H9 (cell line): ENCODE measurements at regions not wholly inside any gene's neighbourhood (a gene's known extent, or its start where the extent isn't known, plus 50 kb on each side); places are given as distances from the start of the nearest gene placed in this dataset.

ENCODE experiments used
- DNase-seq: peaks from one replicate; pipeline ENCODE4 v3.0.0-alpha.2; 2017
- H2AFZ ChIP-seq: one replicate; pipeline ENCODE4 v1.6.1; 2013; ENCODE audit warnings: mild to moderate bottlenecking, low read length, control low read depth, moderate library complexity
- H2AK5ac ChIP-seq: 2 replicates; pipeline ENCODE4 v1.6.1; 2013; ENCODE audit warnings: low read length, control low read depth, mixed read lengths; ENCODE audit not compliant: insufficient read length
- H2BK120ac ChIP-seq: one replicate; pipeline ENCODE4 v1.6.1; 2013; ENCODE audit warnings: low read depth, mild to moderate bottlenecking, low read length, control low read depth, inconsistent platforms; ENCODE audit not compliant: poor library complexity, severe bottlenecking
- H2BK12ac ChIP-seq: 2 replicates; pipeline ENCODE4 v1.6.1; 2013; ENCODE audit warnings: low read length, control low read depth, mixed read lengths, low read depth; ENCODE audit not compliant: insufficient read length
- H2BK15ac ChIP-seq: 2 replicates; pipeline ENCODE4 v1.6.1; 2013; ENCODE audit warnings: low read depth, low read length, control low read depth
- H2BK20ac ChIP-seq: one replicate; pipeline ENCODE4 v1.6.1; 2013; ENCODE audit warnings: low read depth, mild to moderate bottlenecking, low read length, control low read depth, inconsistent platforms; ENCODE audit not compliant: poor library complexity, severe bottlenecking
- H2BK5ac ChIP-seq: 2 replicates; pipeline ENCODE4 v1.6.1; 2013; ENCODE audit warnings: low read length, control low read depth, mixed read lengths; ENCODE audit not compliant: insufficient read length
- H3K14ac ChIP-seq: 2 replicates; pipeline ENCODE4 v1.6.1; 2013; ENCODE audit warnings: low read length, control low read depth; ENCODE audit not compliant: insufficient read depth
- H3K18ac ChIP-seq: 2 replicates; pipeline ENCODE4 v1.6.1; 2013; ENCODE audit warnings: low read depth, mild to moderate bottlenecking, mixed read lengths, low read length, control low read depth; ENCODE audit not compliant: insufficient read length
- H3K23ac ChIP-seq: 2 replicates; pipeline ENCODE4 v1.6.1; 2013; ENCODE audit warnings: low read length, control low read depth, mixed read lengths, low read depth; ENCODE audit not compliant: insufficient read length
- H3K23me2 ChIP-seq: 2 replicates; pipeline ENCODE4 v1.6.1; 2013; ENCODE audit warnings: low read depth, mild to moderate bottlenecking, mixed read lengths, low read length, control low read depth; ENCODE audit not compliant: insufficient read length, poor library complexity, severe bottlenecking
- H3K27ac ChIP-seq: 2 replicates; pipeline ENCODE4 v1.5.1; 2013; ENCODE audit warnings: low read length, control low read depth, mixed read lengths, low read depth; ENCODE audit not compliant: insufficient read length
- H3K27me3 ChIP-seq: 2 replicates; pipeline ENCODE4 v1.6.1; 2013; ENCODE audit warnings: low read length, control low read depth, inconsistent platforms; ENCODE audit not compliant: insufficient read depth
- H3K4ac ChIP-seq: 2 replicates; pipeline ENCODE4 v1.6.1; 2013; ENCODE audit warnings: low read depth, mild to moderate bottlenecking, control low read depth, inconsistent platforms, low read length, moderate library complexity
- H3K4me1 ChIP-seq: 2 replicates; pipeline ENCODE4 v1.6.1; 2013; ENCODE audit warnings: low read length, control low read depth, inconsistent platforms; ENCODE audit not compliant: insufficient read depth
- H3K4me2 ChIP-seq: 2 replicates; pipeline ENCODE4 v1.6.1; 2013; ENCODE audit warnings: low read length, control low read depth, mixed read lengths; ENCODE audit not compliant: insufficient read length, insufficient read depth
- H3K56ac ChIP-seq: 2 replicates; pipeline ENCODE4 v1.6.1; 2013; ENCODE audit warnings: low read depth, mild to moderate bottlenecking, mixed read lengths, low read length, control low read depth; ENCODE audit not compliant: insufficient read length
- H3K79me1 ChIP-seq: 2 replicates; pipeline ENCODE4 v1.6.1; 2013; ENCODE audit warnings: low read depth, mild to moderate bottlenecking, moderate library complexity, low read length, control low read depth, inconsistent platforms; ENCODE audit not compliant: insufficient read depth, poor library complexity, severe bottlenecking
- H3K79me2 ChIP-seq: 2 replicates; pipeline ENCODE4 v1.6.1; 2013; ENCODE audit warnings: low read length, control low read depth, inconsistent platforms; ENCODE audit not compliant: insufficient read depth
- H3K9ac ChIP-seq: 2 replicates; pipeline ENCODE4 v1.6.1; 2013; ENCODE audit warnings: low read length, control low read depth, mixed read lengths; ENCODE audit not compliant: insufficient read length; ENCODE audit errors: extremely low read depth
- H3K9me3 ChIP-seq: one replicate; pipeline ENCODE4 v1.6.1; 2013; ENCODE audit warnings: low read depth, low read length, inconsistent platforms; ENCODE audit not compliant: control insufficient read depth
- H3T11ph ChIP-seq: one replicate; pipeline ENCODE4 v1.6.1; 2013; ENCODE audit warnings: mild to moderate bottlenecking, low read length, control low read depth, inconsistent platforms
- H4K20me1 ChIP-seq: one replicate; pipeline ENCODE4 v1.6.1; 2013; ENCODE audit not compliant: control insufficient read depth, insufficient read length, insufficient read depth
- H4K5ac ChIP-seq: 2 replicates; pipeline ENCODE4 v1.6.1; 2013; ENCODE audit warnings: low read depth, mild to moderate bottlenecking, mixed read lengths, low read length, control low read depth; ENCODE audit not compliant: insufficient read length
- H4K8ac ChIP-seq: replicated peaks from 2 replicates; pipeline ENCODE4 v1.6.1; 2013; ENCODE audit warnings: low read length, control low read depth, mixed read lengths, low read depth; ENCODE audit not compliant: insufficient read length
- H4K91ac ChIP-seq: 2 replicates; pipeline ENCODE4 v1.6.1; 2013; ENCODE audit warnings: low read depth, mild to moderate bottlenecking, moderate library complexity, mixed read lengths, low read length, control low read depth; ENCODE audit not compliant: insufficient read length
- H3K27ac Mint-ChIP-seq, 3 experiments: 2 replicates in 2 of 3; 3 replicates in 1 of 3; pipeline ENCODE4 v1.8.0; 2020 to 2021; ENCODE audit warnings: mixed read lengths in 3 of 3, mild to moderate bottlenecking in 1 of 3, moderate library complexity in 1 of 3
- H3K27me3 Mint-ChIP-seq: 2 replicates; pipeline ENCODE4 v1.8.0; 2021; ENCODE audit warnings: low read depth, mild to moderate bottlenecking, moderate library complexity, mixed read lengths
- H3K36me3 Mint-ChIP-seq, 3 experiments: 2 replicates in 2 of 3; 3 replicates in 1 of 3; pipeline ENCODE4 v1.8.0; 2020 to 2021; ENCODE audit warnings: low read depth in 3 of 3, mixed read lengths in 3 of 3; ENCODE audit not compliant: insufficient read depth in 1 of 3
- H3K4me1 Mint-ChIP-seq, 2 experiments: 2 replicates each; pipeline ENCODE4 v1.8.0; 2020; ENCODE audit warnings: mixed read lengths in 2 of 2
- H3K4me3 Mint-ChIP-seq, 2 experiments: 2 replicates in 1 of 2; 3 replicates in 1 of 2; pipeline ENCODE4 v1.8.0; 2020 to 2021; ENCODE audit warnings: mild to moderate bottlenecking in 2 of 2, mixed read lengths in 2 of 2, moderate library complexity in 1 of 2
- H3K9me3 Mint-ChIP-seq, 2 experiments: 2 replicates in 1 of 2; 3 replicates in 1 of 2; pipeline ENCODE4 v1.8.0; 2020; ENCODE audit warnings: mild to moderate bottlenecking in 2 of 2, mixed read lengths in 2 of 2, moderate library complexity in 1 of 2
- CTCF ChIP-seq: fragments of 200-600 bp; sonication (generic); conservative IDR thresholded peaks from 3 replicates; pipeline ENCODE4 v1.8.0; 2021; ENCODE audit warnings: antibody characterized with exemption, mild to moderate bottlenecking
- WGBS: extraction: QIAGEN DNeasy Blood & Tissue Kit; methylation state at CpG from one replicate; pipeline ENCODE4 v1.1.7; 2013; ENCODE audit warnings: missing lambda C conversion rate, low lambda C conversion rate, mixed read lengths; ENCODE audit not compliant: insufficient read length; ENCODE audit errors: extremely low coverage; 5-methylcytosine and 5-hydroxymethylcytosine counted together

GRCh38 chr2:41445865-41446264 is 602.0 kb upstream of the PKDCC start:
- no peaks in the 10 kb centered on the region for H3K4me1 ChIP-seq
- no peak overlapping the region for H4K91ac ChIP-seq
- no peak overlapping the region for H2BK15ac ChIP-seq
- no peak overlapping the region for H2BK20ac ChIP-seq
- H3T11ph ChIP-seq, result no peak overlapping the region
- no peaks in the 10 kb centered on the region for H3K27me3 Mint-ChIP-seq
- no peak overlapping the region for H3K27ac ChIP-seq
- H2BK12ac ChIP-seq, result no peak overlapping the region
- H3K56ac ChIP-seq, result no peak overlapping the region
- H4K8ac ChIP-seq, result no peak overlapping the region
- no peak overlapping the region for H3K4me3 Mint-ChIP-seq
- H3K4me1 Mint-ChIP-seq, result no peaks in the 10 kb centered on the region
- H3K4me2 ChIP-seq, result no peak overlapping the region
- no peaks in the 10 kb centered on the region for H3K79me1 ChIP-seq
- H3K4ac ChIP-seq, result no peak overlapping the region
- no peaks in the 10 kb centered on the region for H3K9me3 ChIP-seq
- no peaks in the 10 kb centered on the region for H3K23me2 ChIP-seq
- no peaks in the 10 kb centered on the region for H3K36me3 Mint-ChIP-seq
- H3K9me3 Mint-ChIP-seq, result no peaks in the 10 kb centered on the region
- H3K27me3 ChIP-seq, result no peaks in the 10 kb centered on the region
- no peak overlapping the region for H3K9ac ChIP-seq
- no CpG with 5 or more reads among the region's 4 CpGs for WGBS
- H2AK5ac ChIP-seq, result no peak overlapping the region
- no peak overlapping the region for H2BK120ac ChIP-seq
- H3K23ac ChIP-seq, result no peak overlapping the region
- no peak overlapping the region for H4K5ac ChIP-seq
- H3K18ac ChIP-seq, result no peak overlapping the region
- no peak for DNase-seq
- H3K14ac ChIP-seq, result no peak overlapping the region
- H3K79me2 ChIP-seq, result no peaks in the 10 kb centered on the region
- H4K20me1 ChIP-seq, result no peaks in the 10 kb centered on the region
- H3K27ac Mint-ChIP-seq, result no peak overlapping the region
- no peak overlapping the region for H2AFZ ChIP-seq
- TF ChIP-seq CTCF, result no peak
- no peak overlapping the region for H2BK5ac ChIP-seq
